ENCODE measurements at regions not wholly inside any gene's neighbourhood (a gene's known extent, or its start where the extent isn't known, plus 50 kb on each side); places are given as distances from the start of the nearest gene placed in this dataset.
"Not testable (repeated sequence)": the region's sequence is repeated elsewhere in the genome, so short reads cannot be mapped to it uniquely, and the experiment has no call there.

DNA sequence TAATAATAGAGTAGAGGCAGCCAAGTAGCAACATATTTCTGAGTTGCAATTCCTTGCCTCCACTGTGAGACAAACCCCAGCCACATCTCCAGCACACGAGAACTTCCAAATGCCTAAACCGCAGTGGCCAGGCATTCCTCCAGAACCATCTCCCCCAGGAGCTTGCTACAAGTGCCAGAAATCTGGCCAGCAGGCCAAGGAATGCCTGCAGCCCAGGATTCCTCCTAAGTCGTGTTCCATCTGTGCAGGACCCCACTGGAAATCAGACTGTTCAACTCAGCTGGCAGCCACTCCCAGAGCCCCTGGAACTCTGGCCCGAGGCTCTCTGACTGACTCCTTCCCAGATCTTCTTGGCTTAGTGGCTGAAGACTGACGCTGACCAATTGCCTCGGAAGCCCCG lies 937.2 kb upstream of the HS3ST1 start:
- H3K27ac ChIP-seq (ENCODE audit: low read depth); H3K27me3 Mint-ChIP-seq (ENCODE audit: insufficient read depth, low read depth, poor library complexity); H3K9me3 Mint-ChIP-seq; ATAC-seq; H4K20me1 ChIP-seq (replicated peaks; ENCODE audit: insufficient read depth); H3K36me3 ChIP-seq (ENCODE audit: insufficient read depth); H3K27ac Mint-ChIP-seq; H3K4me3 ChIP-seq; H3K4me3 Mint-ChIP-seq; H3F3A ChIP-seq (replicated peaks; ENCODE audit: low read depth); H3K79me2 ChIP-seq (replicated peaks; ENCODE audit: insufficient read depth); H3K4me2 ChIP-seq; H3K36me3 Mint-ChIP-seq (ENCODE audit: low read depth); H3K9me2 ChIP-seq (ENCODE audit: insufficient read depth); H2AFZ ChIP-seq; H3K27me3 ChIP-seq (ENCODE audit: insufficient read depth); DNase-seq (ENCODE audit: low spot score): not testable (repeated sequence)
- H3K4me1 Mint-ChIP-seq, result peaks cover 25% of the 10 kb centered on the region
- peaks cover 13% of the 10 kb centered on the region; the same call in 1 of the 2 replicates for H3K4me1 ChIP-seq (ENCODE audit: insufficient read depth)

- peaks cover 13% of the 10 kb centered on the region; the same call in 1 of the 2 replicates for H3K4me1 ChIP-seq (ENCODE audit: insufficient read depth)
- no peak overlapping the region for H3K4me3 ChIP-seq
- Mint-ChIP-seq H3K9me3 (peaks cover 6% of the 10 kb centered on the region; the same call in 2 of the 3 replicates), H3K36me3 (ENCODE audit: low read depth) (no peaks in the 10 kb centered on the region; the same call in 1 of the 3 replicates), H3K27ac (no peak overlapping the region), H3K27me3 (ENCODE audit: insufficient read depth, low read depth, poor library complexity) (peaks cover 2% of the 10 kb centered on the region), H3K4me3 (no peak overlapping the region), H3K4me1 (peaks cover 22% of the 10 kb centered on the region)
- no peaks in the 10 kb centered on the region for H3K27me3 ChIP-seq (ENCODE audit: insufficient read depth)
- TF ChIP-seq CREB1 (CRISPR knock-in tag; IDR thresholded peaks at IDR 0.05; ENCODE audit: low read depth) (no peak), EZH2phosphoT487 (IDR thresholded peaks at IDR 0.05; ENCODE audit: unreplicated experiment) (no peak), ZNF114 (CRISPR knock-in tag; IDR thresholded peaks at IDR 0.05) (no peak), NANOG (IDR thresholded peaks at IDR 0.05; ENCODE audit: borderline replicate concordance) (no peak), ZNF331 (CRISPR knock-in tag; IDR thresholded peaks at IDR 0.05; ENCODE audit: low read depth) (no peak), STAT1 (IDR thresholded peaks at IDR 0.05; ENCODE audit: unreplicated experiment) (no peak), EZH2 (IDR thresholded peaks at IDR 0.05; ENCODE audit: low read depth, unreplicated experiment) (no peak), POLR2AphosphoS5 (IDR thresholded peaks at IDR 0.05; ENCODE audit: low read depth) (no peak), JUNB (IDR thresholded peaks at IDR 0.05; ENCODE audit: unreplicated experiment) (no peak)
- TF ChIP-seq, protein P1, sequence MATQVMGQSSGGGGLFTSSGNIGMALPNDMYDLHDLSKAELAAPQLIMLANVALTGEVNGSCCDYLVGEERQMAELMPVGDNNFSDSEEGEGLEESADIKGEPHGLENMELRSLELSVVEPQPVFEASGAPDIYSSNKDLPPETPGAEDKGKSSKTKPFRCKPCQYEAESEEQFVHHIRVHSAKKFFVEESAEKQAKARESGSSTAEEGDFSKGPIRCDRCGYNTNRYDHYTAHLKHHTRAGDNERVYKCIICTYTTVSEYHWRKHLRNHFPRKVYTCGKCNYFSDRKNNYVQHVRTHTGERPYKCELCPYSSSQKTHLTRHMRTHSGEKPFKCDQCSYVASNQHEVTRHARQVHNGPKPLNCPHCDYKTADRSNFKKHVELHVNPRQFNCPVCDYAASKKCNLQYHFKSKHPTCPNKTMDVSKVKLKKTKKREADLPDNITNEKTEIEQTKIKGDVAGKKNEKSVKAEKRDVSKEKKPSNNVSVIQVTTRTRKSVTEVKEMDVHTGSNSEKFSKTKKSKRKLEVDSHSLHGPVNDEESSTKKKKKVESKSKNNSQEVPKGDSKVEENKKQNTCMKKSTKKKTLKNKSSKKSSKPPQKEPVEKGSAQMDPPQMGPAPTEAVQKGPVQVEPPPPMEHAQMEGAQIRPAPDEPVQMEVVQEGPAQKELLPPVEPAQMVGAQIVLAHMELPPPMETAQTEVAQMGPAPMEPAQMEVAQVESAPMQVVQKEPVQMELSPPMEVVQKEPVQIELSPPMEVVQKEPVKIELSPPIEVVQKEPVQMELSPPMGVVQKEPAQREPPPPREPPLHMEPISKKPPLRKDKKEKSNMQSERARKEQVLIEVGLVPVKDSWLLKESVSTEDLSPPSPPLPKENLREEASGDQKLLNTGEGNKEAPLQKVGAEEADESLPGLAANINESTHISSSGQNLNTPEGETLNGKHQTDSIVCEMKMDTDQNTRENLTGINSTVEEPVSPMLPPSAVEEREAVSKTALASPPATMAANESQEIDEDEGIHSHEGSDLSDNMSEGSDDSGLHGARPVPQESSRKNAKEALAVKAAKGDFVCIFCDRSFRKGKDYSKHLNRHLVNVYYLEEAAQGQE (IDR thresholded peaks at IDR 0.05; ENCODE audit: unreplicated experiment), result no peak
- TF ChIP-seq, protein P2, sequence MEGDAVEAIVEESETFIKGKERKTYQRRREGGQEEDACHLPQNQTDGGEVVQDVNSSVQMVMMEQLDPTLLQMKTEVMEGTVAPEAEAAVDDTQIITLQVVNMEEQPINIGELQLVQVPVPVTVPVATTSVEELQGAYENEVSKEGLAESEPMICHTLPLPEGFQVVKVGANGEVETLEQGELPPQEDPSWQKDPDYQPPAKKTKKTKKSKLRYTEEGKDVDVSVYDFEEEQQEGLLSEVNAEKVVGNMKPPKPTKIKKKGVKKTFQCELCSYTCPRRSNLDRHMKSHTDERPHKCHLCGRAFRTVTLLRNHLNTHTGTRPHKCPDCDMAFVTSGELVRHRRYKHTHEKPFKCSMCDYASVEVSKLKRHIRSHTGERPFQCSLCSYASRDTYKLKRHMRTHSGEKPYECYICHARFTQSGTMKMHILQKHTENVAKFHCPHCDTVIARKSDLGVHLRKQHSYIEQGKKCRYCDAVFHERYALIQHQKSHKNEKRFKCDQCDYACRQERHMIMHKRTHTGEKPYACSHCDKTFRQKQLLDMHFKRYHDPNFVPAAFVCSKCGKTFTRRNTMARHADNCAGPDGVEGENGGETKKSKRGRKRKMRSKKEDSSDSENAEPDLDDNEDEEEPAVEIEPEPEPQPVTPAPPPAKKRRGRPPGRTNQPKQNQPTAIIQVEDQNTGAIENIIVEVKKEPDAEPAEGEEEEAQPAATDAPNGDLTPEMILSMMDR (conservative IDR thresholded peaks at IDR 0.05; ENCODE audit: low read depth in 2 of 2), result no peak
- TF ChIP-seq, protein P3, sequence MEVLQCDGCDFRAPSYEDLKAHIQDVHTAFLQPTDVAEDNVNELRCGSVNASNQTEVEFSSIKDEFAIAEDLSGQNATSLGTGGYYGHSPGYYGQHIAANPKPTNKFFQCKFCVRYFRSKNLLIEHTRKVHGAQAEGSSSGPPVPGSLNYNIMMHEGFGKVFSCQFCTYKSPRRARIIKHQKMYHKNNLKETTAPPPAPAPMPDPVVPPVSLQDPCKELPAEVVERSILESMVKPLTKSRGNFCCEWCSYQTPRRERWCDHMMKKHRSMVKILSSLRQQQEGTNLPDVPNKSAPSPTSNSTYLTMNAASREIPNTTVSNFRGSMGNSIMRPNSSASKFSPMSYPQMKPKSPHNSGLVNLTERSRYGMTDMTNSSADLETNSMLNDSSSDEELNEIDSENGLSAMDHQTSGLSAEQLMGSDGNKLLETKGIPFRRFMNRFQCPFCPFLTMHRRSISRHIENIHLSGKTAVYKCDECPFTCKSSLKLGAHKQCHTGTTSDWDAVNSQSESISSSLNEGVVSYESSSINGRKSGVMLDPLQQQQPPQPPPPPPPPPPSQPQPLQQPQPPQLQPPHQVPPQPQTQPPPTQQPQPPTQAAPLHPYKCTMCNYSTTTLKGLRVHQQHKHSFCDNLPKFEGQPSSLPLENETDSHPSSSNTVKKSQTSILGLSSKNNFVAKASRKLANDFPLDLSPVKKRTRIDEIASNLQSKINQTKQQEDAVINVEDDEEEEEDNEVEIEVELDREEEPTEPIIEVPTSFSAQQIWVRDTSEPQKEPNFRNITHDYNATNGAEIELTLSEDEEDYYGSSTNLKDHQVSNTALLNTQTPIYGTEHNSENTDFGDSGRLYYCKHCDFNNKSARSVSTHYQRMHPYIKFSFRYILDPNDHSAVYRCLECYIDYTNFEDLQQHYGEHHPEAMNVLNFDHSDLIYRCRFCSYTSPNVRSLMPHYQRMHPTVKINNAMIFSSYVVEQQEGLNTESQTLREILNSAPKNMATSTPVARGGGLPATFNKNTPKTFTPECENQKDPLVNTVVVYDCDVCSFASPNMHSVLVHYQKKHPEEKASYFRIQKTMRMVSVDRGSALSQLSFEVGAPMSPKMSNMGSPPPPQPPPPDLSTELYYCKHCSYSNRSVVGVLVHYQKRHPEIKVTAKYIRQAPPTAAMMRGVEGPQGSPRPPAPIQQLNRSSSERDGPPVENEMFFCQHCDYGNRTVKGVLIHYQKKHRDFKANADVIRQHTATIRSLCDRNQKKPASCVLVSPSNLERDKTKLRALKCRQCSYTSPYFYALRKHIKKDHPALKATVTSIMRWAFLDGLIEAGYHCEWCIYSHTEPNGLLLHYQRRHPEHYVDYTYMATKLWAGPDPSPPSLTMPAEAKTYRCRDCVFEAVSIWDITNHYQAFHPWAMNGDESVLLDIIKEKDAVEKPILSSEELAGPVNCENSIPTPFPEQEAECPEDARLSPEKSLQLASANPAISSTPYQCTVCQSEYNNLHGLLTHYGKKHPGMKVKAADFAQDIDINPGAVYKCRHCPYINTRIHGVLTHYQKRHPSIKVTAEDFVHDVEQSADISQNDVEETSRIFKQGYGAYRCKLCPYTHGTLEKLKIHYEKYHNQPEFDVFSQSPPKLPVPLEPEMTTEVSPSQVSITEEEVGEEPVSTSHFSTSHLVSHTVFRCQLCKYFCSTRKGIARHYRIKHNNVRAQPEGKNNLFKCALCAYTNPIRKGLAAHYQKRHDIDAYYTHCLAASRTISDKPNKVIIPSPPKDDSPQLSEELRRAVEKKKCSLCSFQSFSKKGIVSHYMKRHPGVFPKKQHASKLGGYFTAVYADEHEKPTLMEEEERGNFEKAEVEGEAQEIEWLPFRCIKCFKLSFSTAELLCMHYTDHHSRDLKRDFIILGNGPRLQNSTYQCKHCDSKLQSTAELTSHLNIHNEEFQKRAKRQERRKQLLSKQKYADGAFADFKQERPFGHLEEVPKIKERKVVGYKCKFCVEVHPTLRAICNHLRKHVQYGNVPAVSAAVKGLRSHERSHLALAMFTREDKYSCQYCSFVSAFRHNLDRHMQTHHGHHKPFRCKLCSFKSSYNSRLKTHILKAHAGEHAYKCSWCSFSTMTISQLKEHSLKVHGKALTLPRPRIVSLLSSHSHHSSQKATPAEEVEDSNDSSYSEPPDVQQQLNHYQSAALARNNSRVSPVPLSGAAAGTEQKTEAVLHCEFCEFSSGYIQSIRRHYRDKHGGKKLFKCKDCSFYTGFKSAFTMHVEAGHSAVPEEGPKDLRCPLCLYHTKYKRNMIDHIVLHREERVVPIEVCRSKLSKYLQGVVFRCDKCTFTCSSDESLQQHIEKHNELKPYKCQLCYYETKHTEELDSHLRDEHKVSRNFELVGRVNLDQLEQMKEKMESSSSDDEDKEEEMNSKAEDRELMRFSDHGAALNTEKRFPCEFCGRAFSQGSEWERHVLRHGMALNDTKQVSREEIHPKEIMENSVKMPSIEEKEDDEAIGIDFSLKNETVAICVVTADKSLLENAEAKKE (CRISPR knock-in tag; IDR thresholded peaks at IDR 0.05), result no peak
- H3K27ac ChIP-seq (ENCODE audit: low read depth), result no peak overlapping the region
- H3K9me2 ChIP-seq (ENCODE audit: insufficient read depth), result no peaks in the 10 kb centered on the region
- H3K4me2 ChIP-seq, result no peak overlapping the region
- no peaks in the 10 kb centered on the region for H3K36me3 ChIP-seq (ENCODE audit: insufficient read depth)
- no peaks in the 10 kb centered on the region for H3K79me2 ChIP-seq (replicated peaks; ENCODE audit: insufficient read depth)
- ATAC-seq, result no peak
- no peak for DNase-seq (ENCODE audit: low spot score)
- no peaks in the 10 kb centered on the region for H3F3A ChIP-seq (replicated peaks; ENCODE audit: low read depth)
- no peak overlapping the region for H2AFZ ChIP-seq
- H4K20me1 ChIP-seq (replicated peaks; ENCODE audit: insufficient read depth), result no peaks in the 10 kb centered on the region
These were observed 931.7 kb upstream of the HS3ST1 start for GRCh38 chr4:12360391-12360790.
